Small intestine (tissue), 7 donors: ENCODE measurements at regions not wholly inside any gene's neighbourhood (a gene's known extent, or its start where the extent isn't known, plus 50 kb on each side); places are given as distances from the start of the nearest gene placed in this dataset.

Experiments used
- DNase-seq, 2 donors: peaks; one replicate each; pipeline versions ENCODE4 v3.0.0 to v3.0.0-alpha.2; 2013
- FAIRE-seq: peaks from 2 replicates; lab custom pipeline; 2012; peaks lifted over from hg19 to GRCh38; lab: Jason Lieb, UNC
- H3K27ac ChIP-seq, 3 donors: one replicate each; pipeline ENCODE4 v1.5.1; 2013; ENCODE audit warnings: low read length in 2 of 3, mild to moderate bottlenecking in 2 of 3, control low read depth in 1 of 3, inconsistent platforms in 1 of 3, low read depth in 1 of 3, moderate library complexity in 1 of 3
- H3K27me3 ChIP-seq, 3 donors: one replicate each; pipeline ENCODE4 v1.6.1; 2013; ENCODE audit warnings: low read length in 3 of 3, inconsistent platforms in 1 of 3; ENCODE audit not compliant: control insufficient read depth in 3 of 3, insufficient read depth in 3 of 3
- H3K36me3 ChIP-seq, 3 donors: one replicate each; pipeline ENCODE4 v1.6.1; 2013; ENCODE audit warnings: low read length in 3 of 3, inconsistent platforms in 1 of 3, low read depth in 1 of 3, mild to moderate bottlenecking in 1 of 3, moderate library complexity in 1 of 3; ENCODE audit not compliant: control insufficient read depth in 3 of 3, insufficient read depth in 2 of 3
- H3K4me1 ChIP-seq, 3 donors: one replicate each; pipeline ENCODE4 v1.6.1; 2013; ENCODE audit warnings: low read length in 2 of 3, inconsistent platforms in 1 of 3, low read depth in 1 of 3, mild to moderate bottlenecking in 1 of 3, moderate library complexity in 1 of 3; ENCODE audit not compliant: control insufficient read depth in 3 of 3, insufficient read depth in 2 of 3
- H3K4me3 ChIP-seq, 3 donors: one replicate each; pipeline ENCODE4 v1.5.1; 2013; ENCODE audit warnings: low read length in 3 of 3, control low read depth in 1 of 3, inconsistent platforms in 1 of 3, low read depth in 1 of 3, mild to moderate bottlenecking in 1 of 3, moderate library complexity in 1 of 3
- H3K9me3 ChIP-seq, 2 donors: one replicate each; pipeline ENCODE4 v1.6.1; 2013; ENCODE audit warnings: low read depth in 1 of 2, low read length in 1 of 2; ENCODE audit not compliant: control insufficient read depth in 2 of 2, insufficient read depth in 1 of 2
- WGBS, 3 donors: extraction: QIAGEN DNeasy Blood & Tissue Kit; methylation state at CpG; one replicate each; pipeline ENCODE4 v1.1.7; 2013; 5-methylcytosine and 5-hydroxymethylcytosine counted together
- donor health status: healthy with polysubstance abuse.
- donor health status: control.
- donor health status: control.
- donor health status: Bipolar disorder and iron deficiency.
- donor health status: healthy.

GRCh38 chr10:2754943-2755342 is 312.4 kb upstream of the PFKP start:
- FAIRE-seq = no peak
- no peak overlapping the region for H3K27ac ChIP-seq
- DNase-seq = no peak
- no peaks in the 10 kb centered on the region for H3K9me3 ChIP-seq
- no peak overlapping the region for H3K4me3 ChIP-seq
- H3K27me3 ChIP-seq = no peaks in the 10 kb centered on the region
- 55 to 68% (median 59%) methylated on average over 6 of the region's 6 CpGs for WGBS, 3 donors
- no peaks in the 10 kb centered on the region for H3K4me1 ChIP-seq
- H3K36me3 ChIP-seq = no peaks in the 10 kb centered on the region

DNA sequence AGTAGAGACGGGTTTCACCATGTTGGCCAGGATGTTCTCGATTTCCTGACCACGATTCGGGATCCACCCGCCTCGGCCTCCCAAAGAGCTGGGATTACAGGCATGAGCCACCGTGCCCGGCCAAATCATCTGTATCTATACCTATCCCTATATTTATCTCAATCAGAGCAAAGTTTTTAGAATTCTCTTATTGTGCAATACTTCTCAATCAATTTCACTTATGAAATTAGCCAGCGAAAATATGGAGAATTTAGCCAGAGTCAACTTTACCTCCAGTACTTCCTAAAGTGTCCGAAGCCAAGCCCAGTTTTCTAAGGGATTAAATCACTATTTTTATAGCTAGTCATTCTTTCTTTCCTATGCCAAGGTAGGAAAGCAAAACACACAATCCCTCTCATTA is 319.1 kb upstream of the PFKP start:
- H3K36me3 ChIP-seq = no peaks in the 10 kb centered on the region
- no peak overlapping the region for H3K27ac ChIP-seq
- H3K4me1 ChIP-seq = no peaks in the 10 kb centered on the region
- H3K27me3 ChIP-seq = no peaks in the 10 kb centered on the region
- FAIRE-seq (no peak), DNase-seq (no peak)
- no peak overlapping the region for H3K4me3 ChIP-seq
- 86 to 93% (median 90%) methylated on average over 10 of the region's 10 CpGs for WGBS, 3 donors
- H3K9me3 ChIP-seq = no peaks in the 10 kb centered on the region

DNA sequence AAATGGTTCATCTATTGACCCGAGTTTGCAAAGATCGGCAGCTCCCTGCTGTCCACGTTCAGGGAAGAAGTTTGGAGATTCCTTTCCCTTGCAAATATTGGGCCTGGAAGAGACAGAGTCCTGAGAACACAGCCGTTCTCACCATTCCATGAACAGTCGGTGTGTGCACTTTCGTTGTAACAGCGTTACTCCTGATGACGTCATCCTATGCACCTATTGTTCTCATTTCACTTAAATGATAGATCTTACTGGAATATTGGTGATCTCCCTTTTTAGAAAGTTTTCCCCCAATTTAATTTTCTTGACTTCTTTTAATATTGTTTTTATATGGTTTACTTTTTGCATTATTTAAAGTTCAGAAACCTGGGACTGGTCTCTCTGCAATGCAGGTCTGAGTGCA is 320.7 kb upstream of the PFKP start:
- Histone ChIP-seq H3K36me3 (no peaks in the 10 kb centered on the region), H3K27ac (no peak overlapping the region), H3K4me3 (no peak overlapping the region), H3K4me1 (no peaks in the 10 kb centered on the region), H3K9me3 (no peaks in the 10 kb centered on the region), H3K27me3 (no peaks in the 10 kb centered on the region)
- 83 to 92% (median 87%) methylated on average over 8 of the region's 8 CpGs for WGBS, 3 donors
- DNase-seq (no peak), FAIRE-seq (no peak)

- 77 to 85% (median 81%) methylated on average over 5 of the region's 5 CpGs for WGBS, 3 donors
Measured at GRCh38 chr10:2745666-2746065, 321.7 kb upstream of the PFKP start.

GRCh38 chr10:2744547-2745200 is 322.7 kb upstream of the PFKP start:
- WGBS, 3 donors = 54 to 75% (median 69%) methylated on average over 6 of the region's 6 CpGs

More at GRCh38 chr10:2745666-2746065, 321.7 kb upstream of the PFKP start:
- H3K27me3 ChIP-seq = no peaks in the 10 kb centered on the region
- no peak overlapping the region for H3K27ac ChIP-seq
- FAIRE-seq (no peak), DNase-seq (no peak)
- no peaks in the 10 kb centered on the region for H3K36me3 ChIP-seq
- no peak overlapping the region for H3K4me3 ChIP-seq
- no peaks in the 10 kb centered on the region for H3K9me3 ChIP-seq
- no peaks in the 10 kb centered on the region for H3K4me1 ChIP-seq

DNA sequence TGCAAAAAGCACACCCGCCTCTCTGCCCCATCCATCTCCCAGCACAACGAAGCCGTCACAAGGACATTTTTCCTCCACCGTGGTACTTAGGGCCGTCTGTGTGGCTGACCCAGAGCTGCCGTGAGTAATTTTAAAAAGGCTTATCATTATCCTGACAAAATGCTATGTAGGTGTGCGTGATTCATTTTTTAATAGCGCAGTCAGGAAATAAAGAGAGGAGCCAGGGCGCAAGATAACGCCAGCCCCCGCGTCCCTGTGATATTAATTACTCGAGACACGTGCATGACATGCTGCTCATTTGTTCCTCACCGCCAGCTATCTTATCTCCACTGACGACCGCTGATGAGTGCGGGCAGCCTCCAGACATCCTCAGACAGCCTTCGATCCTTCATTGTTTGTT is 332.7 kb upstream of the PFKP start:
- Histone ChIP-seq H3K4me3 (no peak overlapping the region), H3K36me3 (no peaks in the 10 kb centered on the region), H3K27ac (no peak overlapping the region), H3K9me3 (no peaks in the 10 kb centered on the region), H3K27me3 (no peaks in the 10 kb centered on the region), H3K4me1 (no peaks in the 10 kb centered on the region)
- 45 to 56% (median 55%) methylated on average over 19 of the region's 19 CpGs for WGBS, 3 donors
- no peak for DNase-seq
- FAIRE-seq = no peak

More at GRCh38 chr10:2744547-2745200, 322.7 kb upstream of the PFKP start:
- H3K36me3 ChIP-seq = no peaks in the 10 kb centered on the region
- no peaks in the 10 kb centered on the region for H3K4me1 ChIP-seq
- FAIRE-seq (no peak), DNase-seq (no peak)
- H3K4me3 ChIP-seq = no peak overlapping the region
- H3K9me3 ChIP-seq = no peaks in the 10 kb centered on the region
- no peak overlapping the region for H3K27ac ChIP-seq
- no peaks in the 10 kb centered on the region for H3K27me3 ChIP-seq

GRCh38 chr10:2733278-2733963 is 333.9 kb upstream of the PFKP start:
- H3K27ac ChIP-seq = no peak overlapping the region
- FAIRE-seq (no peak), DNase-seq (no peak)
- 90 to 92% (median 92%) methylated on average over 25 of the region's 25 CpGs for WGBS, 3 donors
- no peaks in the 10 kb centered on the region for H3K36me3 ChIP-seq
- H3K4me3 ChIP-seq = no peak overlapping the region
- no peaks in the 10 kb centered on the region for H3K9me3 ChIP-seq
- H3K4me1 ChIP-seq = no peaks in the 10 kb centered on the region
- H3K27me3 ChIP-seq = no peaks in the 10 kb centered on the region

DNA sequence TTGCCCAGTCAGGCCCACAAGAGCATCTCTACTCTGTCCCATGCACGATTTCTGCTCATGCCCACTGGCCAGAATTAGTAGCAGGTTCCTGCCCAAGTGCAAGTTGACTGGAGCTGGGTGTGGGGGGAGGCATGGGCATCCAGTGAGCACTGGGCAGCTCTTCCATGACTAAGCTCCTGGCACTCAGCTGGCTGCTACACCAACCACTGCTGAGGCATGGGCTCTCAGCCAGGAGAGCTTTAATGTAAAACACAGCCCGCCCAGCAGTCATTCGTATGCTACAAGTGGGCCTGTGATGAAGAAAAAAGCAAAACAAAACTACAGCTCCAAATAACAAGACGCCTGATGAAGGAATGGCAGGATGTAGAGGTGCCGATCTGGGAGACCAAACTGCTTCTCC is 335.4 kb upstream of the PFKP start:
- DNase-seq = no peak
- 79 to 83% (median 83%) methylated on average over 5 of the region's 5 CpGs for WGBS, 3 donors
- FAIRE-seq = no peak

More for the DNA sequence above, 335.4 kb upstream of the PFKP start:
- Histone ChIP-seq H3K4me1 (no peaks in the 10 kb centered on the region), H3K9me3 (no peaks in the 10 kb centered on the region), H3K27me3 (no peaks in the 10 kb centered on the region), H3K4me3 (no peak overlapping the region), H3K27ac (no peak overlapping the region), H3K36me3 (no peaks in the 10 kb centered on the region)
